HG03378 (cell line): ENCODE measurements at regions not wholly inside any gene's neighbourhood (a gene's known extent, or its start where the extent isn't known, plus 50 kb on each side); places are given as distances from the start of the nearest gene placed in this dataset.
"Not testable (repeated sequence)": the region's sequence is repeated elsewhere in the genome, so short reads cannot be mapped to it uniquely, and the experiment has no call there.

Experiments used
- ATAC-seq: cut with Tn5 transposase; IDR thresholded peaks from one replicate; pipeline ENCODE4 v1.9.1; 2021; ENCODE audit warnings: mild to moderate bottlenecking, moderate library complexity; ENCODE audit not compliant: unreplicated experiment

DNA sequence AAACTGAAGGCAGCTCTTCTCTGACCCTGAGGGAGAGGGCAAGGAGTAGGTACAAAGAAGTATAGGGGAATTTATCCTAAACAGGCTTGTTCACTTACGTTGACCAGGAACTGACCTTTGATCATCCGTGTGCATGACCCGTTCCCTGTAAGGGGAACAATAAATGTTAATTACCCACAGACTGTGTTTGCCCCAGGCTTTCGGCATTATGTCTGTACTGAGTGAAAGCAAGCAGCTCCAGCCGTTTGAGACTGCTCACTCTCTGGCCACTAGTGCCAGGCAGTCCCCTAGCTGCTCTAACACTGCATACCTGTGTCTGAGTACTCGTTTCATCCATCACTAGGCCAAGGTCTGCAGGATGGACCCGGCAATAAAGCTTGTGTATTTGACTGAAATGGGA lies 1365.3 kb downstream of the NCAM2 start:
- no peak for ATAC-seq

DNA sequence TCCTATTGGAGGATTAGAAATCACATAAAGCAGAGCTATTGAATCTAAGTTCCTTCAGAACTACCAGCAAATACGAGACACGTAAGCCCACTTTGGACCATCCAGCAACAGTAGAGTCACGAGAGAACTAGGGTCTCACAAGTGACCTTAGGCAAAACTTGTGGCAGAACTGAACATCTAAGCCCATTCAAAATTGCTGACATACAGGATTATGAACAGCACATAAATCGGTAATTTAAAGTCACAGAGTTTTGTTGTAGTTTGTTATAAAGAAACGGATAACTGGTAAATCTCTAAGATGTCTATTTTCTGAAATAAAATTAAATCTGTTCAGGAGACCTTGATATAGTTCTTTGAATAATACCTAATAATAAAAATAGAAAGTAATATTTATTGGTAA lies 1366.0 kb downstream of the NCAM2 start:
- ATAC-seq: no peak

DNA sequence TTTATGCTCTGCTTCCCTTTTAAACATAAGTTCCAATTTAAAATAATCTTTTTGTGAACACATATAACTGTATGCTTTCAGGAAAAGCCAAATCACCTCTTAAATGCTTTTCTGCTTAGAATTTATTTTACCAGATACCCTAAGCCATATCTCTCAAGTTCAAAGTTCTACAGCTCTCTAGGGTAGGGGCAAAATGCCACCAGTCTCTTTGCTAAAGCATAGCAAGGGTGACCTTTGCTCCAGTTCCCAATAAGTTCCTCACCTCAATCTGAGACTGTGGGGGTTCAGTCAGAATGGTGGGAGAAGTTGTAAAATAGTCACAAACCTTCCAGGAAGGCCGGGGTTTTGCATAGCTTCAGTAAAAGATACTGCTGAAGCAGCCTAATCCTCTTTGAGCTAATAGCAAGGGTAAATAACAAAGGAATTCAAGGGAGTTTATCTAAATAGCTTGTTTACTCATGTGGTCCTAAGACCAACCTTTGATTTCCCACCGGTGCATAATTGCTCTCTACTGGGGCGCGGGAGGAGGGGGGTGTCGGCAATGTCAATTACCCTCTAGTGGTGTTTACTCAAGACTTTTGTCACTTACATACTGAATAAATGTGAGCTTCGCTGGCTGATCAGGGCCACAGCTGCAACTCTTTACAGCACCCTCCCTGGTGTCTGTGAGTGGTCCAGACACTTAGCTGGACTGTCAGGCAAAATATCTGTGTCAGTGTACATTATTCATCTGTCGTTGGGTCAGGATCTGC lies 1376.2 kb downstream of the NCAM2 start:
- no peak for ATAC-seq

DNA sequence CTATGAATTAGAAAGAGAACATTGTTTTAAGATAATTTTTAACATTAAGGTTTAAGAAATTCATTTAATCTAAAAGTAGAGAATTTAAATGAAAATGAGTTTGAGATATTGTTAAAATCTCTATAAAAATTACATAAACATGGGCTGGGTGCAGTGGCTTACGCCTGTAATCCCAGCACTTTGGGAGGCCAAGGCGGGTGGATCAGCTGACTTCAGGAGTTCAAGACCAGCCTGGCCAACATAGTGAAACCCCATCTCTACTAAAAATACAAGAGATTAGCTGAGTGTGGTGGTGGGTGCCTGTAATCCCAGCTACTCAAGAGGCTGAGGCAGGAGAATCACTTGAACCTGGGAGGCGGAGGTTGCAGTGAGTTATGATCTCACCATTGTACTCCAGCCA lies 1379.6 kb downstream of the NCAM2 start:
- ATAC-seq: not testable (repeated sequence)

DNA sequence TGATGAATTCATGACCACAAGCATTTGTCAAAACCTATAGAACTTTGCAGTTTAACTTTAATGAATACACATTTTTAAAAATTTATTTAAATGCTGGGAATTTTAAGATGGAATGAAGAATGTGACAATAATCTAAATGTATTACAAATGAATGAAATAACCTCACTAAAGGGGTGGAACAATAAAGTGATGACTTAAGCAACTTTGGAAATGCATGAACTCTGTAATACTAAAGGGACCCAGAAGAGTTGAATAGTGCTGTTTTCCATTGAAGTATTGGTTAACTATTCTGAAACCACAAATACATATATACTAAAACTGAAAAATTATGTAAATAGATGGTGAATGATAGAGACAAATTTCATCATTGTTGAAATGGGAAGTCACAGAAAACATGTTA lies 1395.1 kb downstream of the NCAM2 start:
- no peak for ATAC-seq

DNA sequence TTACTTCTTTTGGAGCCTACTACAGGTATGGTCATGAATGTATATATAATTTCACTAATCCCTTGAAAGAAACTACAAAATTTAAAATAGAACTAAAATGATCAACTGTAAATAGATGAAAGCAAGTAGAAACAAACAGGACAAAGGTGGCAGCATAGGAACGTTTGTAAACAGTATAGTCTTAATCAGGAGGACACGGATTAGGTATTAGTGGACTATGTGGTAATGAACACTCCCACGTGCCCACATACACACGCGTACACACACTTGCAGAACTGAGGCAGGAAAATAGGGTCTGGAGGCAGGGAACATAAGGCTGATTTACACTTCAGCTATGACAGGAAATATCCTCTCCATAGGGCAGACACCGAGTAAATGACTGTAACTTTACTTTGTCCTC lies 1397.8 kb downstream of the NCAM2 start:
- no peak for ATAC-seq

DNA sequence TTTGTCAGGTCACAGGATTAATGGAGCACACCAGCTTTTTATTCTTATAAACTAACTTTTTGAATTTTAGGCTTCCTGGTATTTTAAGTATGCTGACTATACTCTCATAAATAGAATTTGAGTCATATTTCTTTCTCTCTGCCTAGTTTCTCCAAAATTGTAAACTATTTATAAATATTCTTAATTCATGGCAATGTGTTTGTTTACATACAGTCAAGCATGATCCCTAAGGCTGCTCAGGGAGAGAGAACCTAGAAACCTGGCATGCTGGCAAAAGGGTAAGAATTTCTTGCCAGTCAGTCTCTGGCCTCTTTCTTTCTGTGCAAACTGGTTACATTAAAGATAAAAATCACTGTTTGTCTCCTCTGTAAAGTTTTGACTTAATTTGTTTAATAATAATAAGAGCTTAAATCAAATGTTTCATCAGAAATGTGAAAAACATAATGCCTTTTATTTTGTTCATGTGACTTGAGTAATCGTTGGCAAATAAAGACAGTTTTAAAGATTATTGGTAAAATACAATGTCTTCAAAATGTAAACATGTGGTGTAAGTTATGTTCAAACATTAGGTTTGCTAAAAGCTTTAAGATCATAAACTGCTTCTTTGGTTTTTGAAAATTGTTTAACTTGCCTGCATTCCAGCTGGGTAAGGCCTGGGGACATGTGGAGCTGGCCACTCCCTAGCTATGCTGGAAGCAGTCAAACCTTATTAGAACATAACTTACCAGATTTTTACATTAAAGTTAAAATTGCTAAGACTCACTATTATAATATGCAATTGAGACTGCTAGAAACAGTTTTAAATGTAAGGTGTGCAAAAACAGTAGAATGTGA lies 1401.7 kb downstream of the NCAM2 start:
- no peak for ATAC-seq

DNA sequence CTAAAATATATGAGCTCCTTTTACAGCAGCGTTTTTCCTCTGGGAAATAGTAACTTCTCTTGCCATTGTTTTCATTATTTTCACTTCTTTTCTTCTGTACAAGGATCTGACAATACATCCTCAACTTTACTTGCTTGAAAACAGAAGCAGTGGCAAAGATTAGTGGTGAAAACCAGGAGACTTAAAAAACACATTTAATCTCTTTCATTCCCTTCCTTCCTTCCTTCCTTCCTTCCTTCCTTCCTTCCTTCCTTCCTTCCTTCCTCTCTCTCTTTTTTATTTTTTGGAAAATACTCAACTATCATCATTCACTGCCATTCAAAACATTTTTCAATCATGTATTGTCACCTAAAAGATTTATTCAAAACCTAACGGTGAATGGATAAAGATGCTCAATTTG lies 1411.4 kb downstream of the NCAM2 start:
- no peak for ATAC-seq

DNA sequence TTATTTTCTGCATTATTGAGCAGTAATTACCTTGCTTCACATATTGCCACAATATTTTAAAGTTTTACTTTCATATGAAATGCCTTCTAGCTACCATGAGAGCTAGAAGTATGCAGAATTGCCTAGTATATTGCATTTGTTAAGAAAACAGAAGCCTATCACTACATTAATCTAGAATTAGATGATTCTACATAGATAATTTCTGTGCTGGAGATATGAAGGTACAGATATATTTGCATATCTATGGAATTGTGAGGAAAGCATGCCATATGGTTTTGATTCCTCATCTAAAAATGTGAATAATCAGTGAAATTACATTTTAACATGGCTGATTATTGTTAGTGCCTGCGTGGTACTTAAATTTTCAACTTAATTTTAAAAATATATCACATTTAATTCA lies 1418.3 kb downstream of the NCAM2 start:
- no peak for ATAC-seq

DNA sequence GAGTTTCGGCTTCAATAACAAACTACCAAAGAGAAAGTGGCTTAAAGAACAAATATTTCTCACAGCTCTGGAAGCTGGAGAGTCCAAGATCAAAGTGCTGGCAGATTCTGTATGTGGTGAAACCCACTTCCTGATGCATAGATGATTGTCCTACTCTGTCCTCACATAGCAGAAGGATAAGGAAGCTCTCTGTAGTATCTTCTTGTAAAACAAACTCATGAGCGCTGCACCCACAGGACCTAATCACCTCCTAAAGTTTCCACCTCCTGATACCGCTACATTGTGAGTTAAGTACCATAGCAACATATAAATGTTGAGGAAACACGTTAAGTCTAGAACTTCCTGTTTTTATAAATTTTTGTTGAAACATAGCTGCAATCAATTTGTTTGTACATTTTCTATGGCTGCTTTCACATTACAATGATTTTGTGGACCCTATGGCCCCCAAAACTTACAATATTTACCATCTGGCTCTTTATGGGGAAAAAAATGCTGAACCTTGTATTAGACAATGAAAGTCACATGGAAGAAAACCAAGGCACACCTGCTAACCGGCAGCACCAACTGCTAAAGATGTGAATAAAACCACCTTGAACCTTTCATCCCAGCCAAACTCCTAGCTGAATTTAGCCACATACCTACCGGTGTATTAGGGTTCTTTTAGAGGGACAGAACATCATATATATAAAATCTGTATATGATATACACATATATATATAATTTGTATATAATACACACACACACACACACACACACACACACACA lies 1423.4 kb downstream of the NCAM2 start:
- ATAC-seq: no peak

DNA sequence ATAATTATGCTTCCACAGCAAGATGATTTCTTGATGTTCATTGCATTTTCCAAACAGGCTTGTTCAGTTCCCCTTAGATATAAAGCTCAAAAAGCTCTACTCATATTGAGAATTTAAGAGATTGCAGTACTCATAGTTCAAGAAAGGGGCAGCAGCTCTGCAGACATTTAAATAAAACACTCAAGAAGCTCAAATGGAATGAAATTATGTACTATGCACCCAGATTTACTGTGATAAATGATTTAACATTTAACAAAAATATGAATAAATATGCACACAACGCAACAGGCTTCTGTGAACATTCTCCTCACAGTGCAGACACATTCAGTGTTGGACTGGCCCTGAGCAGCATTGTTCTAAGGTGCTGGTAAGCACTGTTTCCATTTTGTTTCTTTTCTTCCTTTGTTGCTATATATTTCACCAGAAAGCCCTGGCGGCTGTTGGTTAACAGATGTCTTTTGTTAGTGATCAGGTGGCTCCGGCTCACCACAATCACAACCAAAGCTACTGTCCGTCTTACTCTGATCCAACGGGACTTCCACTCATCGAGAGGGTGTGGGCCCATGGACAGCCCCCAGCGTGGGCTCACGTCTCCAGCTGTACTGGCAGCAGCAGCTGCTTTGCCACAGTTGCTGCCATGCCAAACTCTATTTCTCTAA lies 1440.3 kb downstream of the NCAM2 start:
- no peak for ATAC-seq

DNA sequence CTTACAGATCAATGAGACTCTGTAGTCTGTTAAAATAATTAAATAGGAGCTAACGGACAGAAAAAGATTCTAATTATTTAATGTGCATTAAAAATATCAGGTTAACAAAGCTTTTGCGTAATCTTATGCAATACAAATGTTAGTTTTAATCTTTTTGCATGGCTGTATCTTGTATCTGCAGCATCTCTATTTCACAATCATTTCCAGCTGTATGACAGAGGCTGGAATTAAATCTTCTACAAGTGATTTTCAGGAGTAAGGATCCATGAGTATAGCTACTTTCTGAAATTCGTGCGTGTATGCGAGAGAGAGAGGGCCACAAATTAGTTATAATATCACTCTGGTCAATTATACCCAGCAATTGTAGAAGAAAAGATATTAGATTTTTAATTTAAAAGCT lies 1446.8 kb downstream of the NCAM2 start:
- no peak for ATAC-seq

DNA sequence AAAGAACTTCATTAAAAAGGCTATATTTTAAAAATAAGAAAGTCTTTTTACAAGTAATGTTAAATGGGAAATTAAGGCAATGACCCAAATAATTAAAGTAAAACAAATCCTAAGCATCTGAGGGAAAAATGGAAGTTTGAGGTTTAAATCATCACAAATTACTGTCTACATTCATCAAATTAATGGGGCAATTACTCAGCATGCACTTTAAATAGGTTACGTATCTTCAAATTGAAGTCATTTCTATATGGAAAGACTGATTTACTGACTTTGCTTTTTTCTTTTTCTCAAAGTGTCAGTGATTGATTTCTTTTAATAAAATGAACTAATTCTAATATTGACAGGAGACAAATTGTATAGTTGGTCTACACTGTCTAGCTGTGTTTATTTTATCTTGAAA lies 1452.3 kb downstream of the NCAM2 start:
- ATAC-seq: no peak

DNA sequence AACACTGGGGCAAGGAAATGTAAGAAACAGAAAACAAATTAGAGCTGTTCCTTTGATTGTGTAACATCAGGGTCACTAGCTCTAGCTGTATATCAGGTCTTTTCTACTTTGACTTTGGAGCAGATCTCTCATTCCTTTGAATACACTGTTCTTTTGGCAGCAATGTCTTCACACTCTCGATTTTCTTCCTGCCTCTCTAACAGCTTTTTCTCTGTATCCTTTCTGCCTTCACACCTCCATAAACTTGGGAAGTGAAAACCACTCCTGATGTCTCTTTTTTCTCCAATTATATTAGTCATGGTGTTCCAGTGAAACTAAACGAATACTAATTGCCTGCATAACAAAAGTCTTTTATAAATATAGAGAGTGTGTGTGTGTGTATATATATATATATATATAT lies 1458.0 kb downstream of the NCAM2 start:
- no peak for ATAC-seq

DNA sequence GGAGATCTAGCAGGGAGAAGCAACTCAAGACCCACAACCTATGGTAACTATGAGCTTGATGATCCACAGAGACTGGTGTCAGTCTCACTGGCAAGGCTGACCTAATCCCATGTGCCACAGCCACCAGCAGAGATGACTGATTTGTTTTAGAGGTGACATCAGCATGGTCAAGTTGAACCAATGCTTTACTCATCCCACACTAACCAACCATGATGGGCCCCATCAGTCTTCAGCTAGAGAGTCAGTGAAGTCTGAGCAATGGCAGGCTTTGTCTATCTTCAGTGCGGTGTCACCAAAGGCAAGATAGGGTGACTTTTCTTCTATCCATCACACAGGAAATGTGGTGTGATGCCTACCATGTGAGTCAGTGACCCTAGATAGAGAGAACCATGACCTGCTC lies 1470.7 kb downstream of the NCAM2 start:
- no peak for ATAC-seq

DNA sequence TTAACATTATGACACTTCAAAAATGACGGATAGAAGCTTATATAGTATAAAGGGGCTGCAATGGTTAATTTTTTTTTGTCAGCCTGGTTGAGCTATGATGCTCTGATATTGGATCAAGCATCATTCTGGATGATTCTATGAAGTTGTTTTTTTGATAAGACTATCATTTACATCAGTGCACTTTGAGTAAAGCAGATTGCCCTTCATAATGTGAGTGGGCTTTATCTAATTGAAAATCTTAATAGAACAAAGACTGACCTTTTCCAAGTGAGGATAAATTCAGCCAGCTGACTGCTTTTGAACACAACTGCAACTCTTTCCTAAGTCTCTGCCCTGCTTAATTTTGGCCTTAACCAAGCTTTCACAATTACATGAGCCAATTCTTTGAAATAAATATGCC lies 1476.2 kb downstream of the NCAM2 start:
- no peak for ATAC-seq

DNA sequence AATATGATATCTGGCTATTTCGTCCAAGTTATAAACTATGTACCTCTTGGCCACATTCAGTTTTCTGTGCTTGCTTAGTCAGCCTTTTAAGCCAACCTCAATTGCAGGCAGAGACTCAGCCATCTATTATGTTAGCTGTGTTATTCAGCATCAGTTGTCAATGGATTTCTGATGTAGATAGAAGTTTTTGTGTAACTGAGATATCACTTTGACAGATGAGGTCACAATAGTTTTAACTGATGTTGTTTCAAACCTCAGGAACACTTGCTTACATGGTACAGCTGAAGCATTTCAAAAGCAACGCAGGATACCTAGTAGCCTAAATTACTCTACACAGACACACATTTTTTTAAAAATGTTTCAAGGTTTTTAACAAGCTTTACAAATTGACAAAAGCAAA lies 1478.0 kb downstream of the NCAM2 start:
- no peak for ATAC-seq

DNA sequence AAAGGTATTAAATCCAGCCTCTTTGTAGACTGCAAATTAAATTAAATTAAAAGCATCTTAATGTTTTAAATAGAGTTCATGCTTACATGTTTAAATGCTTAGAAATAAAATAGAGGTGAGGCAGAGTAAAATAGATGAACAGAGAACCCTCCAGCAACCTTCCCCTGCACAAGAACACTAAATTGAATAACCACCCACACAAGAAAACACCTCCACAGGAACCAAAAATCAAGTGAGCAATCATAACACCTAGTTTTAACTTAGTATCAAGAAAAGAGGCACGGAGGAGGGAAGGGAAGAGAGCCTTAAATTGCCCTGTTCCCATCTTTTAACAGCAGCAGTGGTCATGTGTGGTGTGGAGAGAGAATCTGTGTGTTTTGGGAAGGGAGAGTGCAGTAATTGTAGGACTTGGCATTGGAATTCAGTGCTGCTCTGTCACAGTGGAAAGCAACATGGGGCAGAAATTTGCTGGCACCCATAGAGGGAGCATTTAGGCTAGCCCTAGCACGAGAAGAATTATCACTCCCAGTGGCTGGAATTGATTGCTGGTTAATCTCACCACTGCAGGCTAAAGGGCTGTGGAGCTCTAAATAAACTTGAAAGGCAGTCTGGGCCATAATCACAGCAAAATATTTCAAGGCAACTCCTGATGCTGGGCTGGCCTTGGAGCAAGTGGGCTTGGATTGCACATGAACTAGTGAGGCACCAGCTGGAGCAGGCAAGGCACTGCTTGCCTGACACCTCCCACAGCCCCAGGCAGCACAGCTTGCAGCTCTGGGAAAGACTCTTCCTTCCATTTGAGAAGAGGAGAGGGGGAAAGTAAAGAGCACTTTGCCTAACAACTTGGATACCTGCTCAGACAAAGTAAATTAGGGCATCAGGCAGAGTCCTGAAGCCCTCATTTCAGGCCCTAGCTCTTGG lies 1478.8 kb downstream of the NCAM2 start:
- no peak for ATAC-seq

DNA sequence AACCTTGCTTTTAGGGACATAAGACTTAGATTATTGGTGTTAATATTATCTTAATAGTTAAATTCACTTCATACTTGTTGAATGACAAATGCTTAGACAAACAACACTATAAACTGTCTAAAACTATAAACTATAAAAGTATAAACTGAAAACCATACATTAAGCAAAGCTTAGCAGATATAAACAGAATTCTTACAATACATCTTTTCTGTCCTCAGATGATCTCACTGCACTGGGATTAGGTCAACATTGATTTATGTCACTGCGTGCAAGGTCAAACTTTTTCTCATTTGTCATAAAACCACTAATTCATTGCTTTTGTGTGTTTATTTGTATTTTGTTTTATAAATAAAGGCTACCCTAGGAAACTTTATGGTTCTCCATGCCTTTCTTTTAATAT lies 1491.8 kb downstream of the NCAM2 start:
- no peak for ATAC-seq

DNA sequence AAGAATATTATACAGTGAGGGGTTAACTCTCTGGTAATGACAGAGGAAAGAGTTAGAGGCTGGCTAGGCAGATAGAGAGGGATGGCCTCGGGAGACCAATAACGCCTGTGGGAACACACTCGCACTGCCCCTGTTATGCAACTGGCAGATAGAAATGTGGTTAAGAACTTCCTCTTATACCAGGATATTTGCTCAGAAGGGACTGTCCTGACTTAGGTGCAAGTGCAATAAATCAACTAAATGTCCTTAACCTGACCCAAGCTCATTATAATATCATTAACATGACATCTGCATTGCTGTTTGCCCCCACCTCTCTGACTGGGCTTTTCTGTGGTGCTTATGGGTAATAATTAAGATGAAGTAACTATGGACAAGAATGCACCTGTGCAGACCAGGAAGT lies 1518.0 kb downstream of the NCAM2 start:
- no peak for ATAC-seq
